Fibroblast of skin of left biceps (primary cell): ENCODE measurements at regions not wholly inside any gene's neighbourhood (a gene's known extent, or its start where the extent isn't known, plus 50 kb on each side); places are given as distances from the start of the nearest gene placed in this dataset.

Experiments
- DNase-seq, 2 experiments: peaks; one replicate each; pipeline ENCODE4 v3.0.0-alpha.2; 2013; ENCODE audit warnings: low read depth in 2 of 2

- no peak for DNase-seq
Observed at GRCh38 chr5:109469896-109470662, 60.3 kb upstream of the PJA2 start.

DNA sequence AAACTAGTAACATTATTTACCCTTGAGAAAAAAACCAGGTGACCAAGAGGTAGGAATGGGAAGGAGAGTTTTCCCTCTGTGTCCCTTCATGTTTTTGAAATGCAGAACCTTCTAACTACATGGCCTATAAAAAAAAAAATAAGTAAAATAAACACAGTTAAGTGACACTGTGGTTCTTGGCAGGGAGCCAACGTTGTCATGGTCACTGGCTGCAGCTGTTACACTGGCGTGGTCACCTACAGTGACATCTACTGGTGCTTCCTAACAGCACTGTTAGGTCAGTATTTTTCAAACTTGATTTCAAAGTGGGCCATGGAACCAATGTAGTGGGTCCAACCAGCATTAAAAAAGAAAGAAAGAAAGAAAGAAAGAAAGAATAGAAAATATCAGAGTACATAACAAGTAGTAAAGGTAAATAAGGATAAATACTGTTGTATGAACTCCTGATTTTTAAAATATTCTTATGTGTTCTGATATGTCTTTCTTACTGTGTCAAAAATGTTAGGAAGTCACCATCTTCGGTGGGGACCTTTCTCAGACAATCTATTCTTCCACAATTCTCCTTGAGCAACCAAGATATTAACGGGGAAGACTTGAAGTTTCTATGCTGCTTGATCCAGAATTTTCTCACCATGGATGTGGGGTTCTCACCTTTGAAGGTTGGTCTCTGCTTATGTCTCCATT is 59.1 kb upstream of the PJA2 start:
- peak; percentile 56 to 60 for DNase-seq

DNA sequence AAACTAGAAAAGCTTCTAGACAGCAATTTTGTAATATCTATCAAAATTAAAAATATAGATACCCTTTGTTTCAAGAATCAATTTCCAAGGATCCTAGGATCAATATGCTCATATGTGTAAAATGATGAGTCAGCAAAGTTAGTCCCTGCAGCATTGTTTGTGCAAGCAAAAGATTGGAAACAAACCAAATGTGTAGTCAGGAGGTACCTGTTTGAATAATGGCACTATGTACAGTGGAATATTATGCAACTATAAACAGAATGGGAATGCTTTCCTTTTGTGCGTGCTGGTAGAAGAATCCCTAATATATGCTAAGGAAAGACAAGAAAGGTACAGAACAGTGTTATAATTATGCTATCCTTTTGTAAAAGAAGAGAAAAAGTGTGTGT is 58.5 kb upstream of the PJA2 start:
- DNase-seq: no peak

DNA sequence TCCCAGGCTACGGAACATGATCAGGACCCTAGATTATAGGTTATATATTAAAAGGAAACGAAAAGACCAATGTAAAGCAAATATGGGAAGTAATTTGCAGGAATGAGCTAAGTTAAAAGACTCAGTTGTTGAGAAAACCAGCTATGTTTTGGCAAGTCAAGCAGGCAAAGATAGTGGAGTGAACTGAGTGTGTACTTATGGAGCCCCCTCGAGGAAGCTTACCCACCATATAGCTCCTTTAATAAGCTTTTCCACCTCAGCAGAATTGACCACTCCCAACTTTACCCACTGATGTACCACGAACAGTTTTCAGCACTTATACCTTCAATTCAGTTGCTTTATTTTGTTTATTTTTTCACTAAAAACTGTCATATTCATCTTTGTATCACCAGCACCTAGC is 57.3 kb upstream of the PJA2 start:
- no peak for DNase-seq
